HepG2 (cell line): ENCODE measurements at regions not wholly inside any gene's neighbourhood (a gene's known extent, or its start where the extent isn't known, plus 50 kb on each side); places are given as distances from the start of the nearest gene placed in this dataset.

Experiments
- ASH2L ChIP-seq: fragments of 300-600, 200-600 bp; sonication (generic); IDR thresholded peaks from 2 replicates; pipeline ENCODE4 v1.7.0; 2017; ENCODE audit warnings: low read depth, mild to moderate bottlenecking, moderate library complexity, mixed read lengths, low read length; ENCODE audit not compliant: insufficient read length
- HDAC1 ChIP-seq: sonication (generic); formaldehyde crosslinking; IDR thresholded peaks from 2 replicates; pipeline ENCODE4 v1.5.1; 2020; ENCODE audit warnings: mild to moderate bottlenecking, missing genetic modification reagents
- MYC ChIP-seq: sonication (generic); formaldehyde crosslinking; IDR thresholded peaks from 2 replicates; pipeline ENCODE4 v1.9.0; 2021; ENCODE audit warnings: missing genetic modification reagents, borderline replicate concordance
- MYNN ChIP-seq: sonication (generic); formaldehyde crosslinking; IDR thresholded peaks from 2 replicates; pipeline ENCODE4 v1.4.0; 2020; ENCODE audit warnings: mild to moderate bottlenecking, low read depth, missing genetic modification reagents
- SIN3B ChIP-seq: fragments of 150-350 bp; IDR thresholded peaks from 2 replicates; pipeline ENCODE4 v1.6.1; 2014; ENCODE audit warnings: low read length
- SMAD3 ChIP-seq: sonication (generic); formaldehyde crosslinking; IDR thresholded peaks from 2 replicates; pipeline ENCODE4 v1.4.0; 2020; ENCODE audit warnings: missing genetic modification reagents
- SOX6 ChIP-seq, 2 experiments: fragments of 450-650 bp in 1 of 2; sonication (generic) in 1 of 2; formaldehyde crosslinking in 1 of 2; IDR thresholded peaks; 2 replicates each; pipeline versions ENCODE4 v1.4.0 to v1.6.1; 2017 to 2020; ENCODE audit warnings: antibody characterized with exemption in 1 of 2, mild to moderate bottlenecking in 1 of 2, missing genetic modification reagents in 1 of 2
- TAF1 ChIP-seq: sonication (generic); formaldehyde crosslinking; IDR thresholded peaks from 2 replicates; pipeline ENCODE4 v1.4.0; 2020; ENCODE audit warnings: missing genetic modification reagents
- XBP1 ChIP-seq: sonication (generic); formaldehyde crosslinking; IDR thresholded peaks from 2 replicates; pipeline ENCODE4 v1.5.0; 2020; ENCODE audit warnings: missing genetic modification reagents
- ZFX ChIP-seq: sonication (generic); formaldehyde crosslinking; IDR thresholded peaks from 2 replicates; pipeline ENCODE4 v1.4.0; 2020; ENCODE audit warnings: mild to moderate bottlenecking, low read depth, missing genetic modification reagents, moderate library complexity
- ZNF260 ChIP-seq: sonication (generic); formaldehyde crosslinking; IDR thresholded peaks from 2 replicates; pipeline ENCODE4 v1.4.0; 2020; ENCODE audit warnings: missing genetic modification reagents, low read depth, mild to moderate bottlenecking, borderline replicate concordance
- ZNF616 ChIP-seq: sonication (generic); formaldehyde crosslinking; IDR thresholded peaks from 2 replicates; pipeline ENCODE4 v1.5.0; 2020; ENCODE audit warnings: low read depth, mild to moderate bottlenecking, missing genetic modification reagents
- ZNF687 ChIP-seq: sonication (generic); formaldehyde crosslinking; IDR thresholded peaks from 2 replicates; pipeline ENCODE4 v1.5.1; 2020; ENCODE audit warnings: mild to moderate bottlenecking, missing genetic modification reagents, moderate library complexity
- TF ChIP-seq, protein P1 (sequence below): sonication (generic); formaldehyde crosslinking; conservative IDR thresholded peaks from 2 replicates; pipeline ENCODE4 v1.4.0; 2020; ENCODE audit warnings: mild to moderate bottlenecking, missing genetic modification reagents, moderate library complexity

DNA sequence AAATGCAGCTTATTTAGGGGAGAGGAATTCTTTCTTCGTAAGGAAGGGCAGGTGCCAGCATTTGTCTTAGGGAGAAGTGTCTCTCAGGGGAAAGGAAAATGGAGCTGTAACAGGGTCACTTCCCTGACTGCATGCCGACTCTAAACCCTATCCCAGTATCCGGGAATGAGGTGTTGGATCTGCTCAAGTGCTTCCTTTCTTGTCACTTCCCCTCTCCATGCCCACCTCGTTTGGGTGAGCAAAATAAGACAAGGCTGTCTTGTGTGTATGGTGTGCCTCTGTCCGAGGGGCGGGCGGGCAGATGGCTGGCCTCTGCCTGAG, 230.1 kb upstream of the TPM1 start (continued):
- TF ChIP-seq, protein P1, sequence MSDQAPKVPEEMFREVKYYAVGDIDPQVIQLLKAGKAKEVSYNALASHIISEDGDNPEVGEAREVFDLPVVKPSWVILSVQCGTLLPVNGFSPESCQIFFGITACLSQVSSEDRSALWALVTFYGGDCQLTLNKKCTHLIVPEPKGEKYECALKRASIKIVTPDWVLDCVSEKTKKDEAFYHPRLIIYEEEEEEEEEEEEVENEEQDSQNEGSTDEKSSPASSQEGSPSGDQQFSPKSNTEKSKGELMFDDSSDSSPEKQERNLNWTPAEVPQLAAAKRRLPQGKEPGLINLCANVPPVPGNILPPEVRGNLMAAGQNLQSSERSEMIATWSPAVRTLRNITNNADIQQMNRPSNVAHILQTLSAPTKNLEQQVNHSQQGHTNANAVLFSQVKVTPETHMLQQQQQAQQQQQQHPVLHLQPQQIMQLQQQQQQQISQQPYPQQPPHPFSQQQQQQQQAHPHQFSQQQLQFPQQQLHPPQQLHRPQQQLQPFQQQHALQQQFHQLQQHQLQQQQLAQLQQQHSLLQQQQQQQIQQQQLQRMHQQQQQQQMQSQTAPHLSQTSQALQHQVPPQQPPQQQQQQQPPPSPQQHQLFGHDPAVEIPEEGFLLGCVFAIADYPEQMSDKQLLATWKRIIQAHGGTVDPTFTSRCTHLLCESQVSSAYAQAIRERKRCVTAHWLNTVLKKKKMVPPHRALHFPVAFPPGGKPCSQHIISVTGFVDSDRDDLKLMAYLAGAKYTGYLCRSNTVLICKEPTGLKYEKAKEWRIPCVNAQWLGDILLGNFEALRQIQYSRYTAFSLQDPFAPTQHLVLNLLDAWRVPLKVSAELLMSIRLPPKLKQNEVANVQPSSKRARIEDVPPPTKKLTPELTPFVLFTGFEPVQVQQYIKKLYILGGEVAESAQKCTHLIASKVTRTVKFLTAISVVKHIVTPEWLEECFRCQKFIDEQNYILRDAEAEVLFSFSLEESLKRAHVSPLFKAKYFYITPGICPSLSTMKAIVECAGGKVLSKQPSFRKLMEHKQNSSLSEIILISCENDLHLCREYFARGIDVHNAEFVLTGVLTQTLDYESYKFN (CRISPR knock-in tag): peak; percentile 62
- TF ChIP-seq ASH2L (peak; percentile 13), HDAC1 (CRISPR knock-in tag) (peak; percentile 11; the same call in 1 of the 2 replicates), SOX6 (IDR thresholded peaks at IDR 0.05) (no peak), SOX6 (CRISPR knock-in tag; IDR thresholded peaks at IDR 0.05) (peak; percentile 49; the same call in 1 of the 2 replicates), SIN3B (no peak), MYC (CRISPR knock-in tag) (0 out of 2 replicates have a peak, but pooled peaks have one; percentile 7), XBP1 (CRISPR knock-in tag) (no peak), MYNN (CRISPR knock-in tag) (no peak), ZNF687 (peak; percentile 84), ZFX (peak; percentile 58), SMAD3 (CRISPR knock-in tag) (0 out of 2 replicates have a peak, but pooled peaks have one; percentile 11), ZNF616 (CRISPR knock-in tag) (no peak), ZNF260 (CRISPR knock-in tag) (no peak), TAF1 (CRISPR knock-in tag) (0 out of 2 replicates have a peak, but pooled peaks have one; percentile 9)
